ENCODE measurements at regions not wholly inside any gene's neighbourhood (a gene's known extent, or its start where the extent isn't known, plus 50 kb on each side); places are given as distances from the start of the nearest gene placed in this dataset.

- Histone ChIP-seq H3K4me1 (ENCODE audit: insufficient read depth, poor library complexity, severe bottlenecking) (no peaks in the 10 kb centered on the region), H3K36me3 (ENCODE audit: low read depth) (no peaks in the 10 kb centered on the region), H3K9me3 (ENCODE audit: severe bottlenecking) (no peaks in the 10 kb centered on the region), H3K4me3 (ENCODE audit: severe bottlenecking) (no peak overlapping the region), H3K27ac (ENCODE audit: poor library complexity, severe bottlenecking) (no peak overlapping the region), H3K27me3 (ENCODE audit: insufficient read depth, poor library complexity, severe bottlenecking) (no peaks in the 10 kb centered on the region)
- TF ChIP-seq, protein P1, sequence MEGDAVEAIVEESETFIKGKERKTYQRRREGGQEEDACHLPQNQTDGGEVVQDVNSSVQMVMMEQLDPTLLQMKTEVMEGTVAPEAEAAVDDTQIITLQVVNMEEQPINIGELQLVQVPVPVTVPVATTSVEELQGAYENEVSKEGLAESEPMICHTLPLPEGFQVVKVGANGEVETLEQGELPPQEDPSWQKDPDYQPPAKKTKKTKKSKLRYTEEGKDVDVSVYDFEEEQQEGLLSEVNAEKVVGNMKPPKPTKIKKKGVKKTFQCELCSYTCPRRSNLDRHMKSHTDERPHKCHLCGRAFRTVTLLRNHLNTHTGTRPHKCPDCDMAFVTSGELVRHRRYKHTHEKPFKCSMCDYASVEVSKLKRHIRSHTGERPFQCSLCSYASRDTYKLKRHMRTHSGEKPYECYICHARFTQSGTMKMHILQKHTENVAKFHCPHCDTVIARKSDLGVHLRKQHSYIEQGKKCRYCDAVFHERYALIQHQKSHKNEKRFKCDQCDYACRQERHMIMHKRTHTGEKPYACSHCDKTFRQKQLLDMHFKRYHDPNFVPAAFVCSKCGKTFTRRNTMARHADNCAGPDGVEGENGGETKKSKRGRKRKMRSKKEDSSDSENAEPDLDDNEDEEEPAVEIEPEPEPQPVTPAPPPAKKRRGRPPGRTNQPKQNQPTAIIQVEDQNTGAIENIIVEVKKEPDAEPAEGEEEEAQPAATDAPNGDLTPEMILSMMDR (IDR thresholded peaks at IDR 0.05; ENCODE audit: poor library complexity, severe bottlenecking) = no peak
- ATAC-seq (ENCODE audit: low read depth) (no peak), DNase-seq (ENCODE audit: low spot score) (no peak)
Observed at GRCh38 chr16:65281586-65281985, 159.7 kb upstream of the CDH11 start.

GRCh38 chr16:65280845-65281512 is 159.1 kb upstream of the CDH11 start:
- no peak for DNase-seq (ENCODE audit: low spot score)
- H3K27me3 ChIP-seq (ENCODE audit: insufficient read depth, poor library complexity, severe bottlenecking) = no peaks in the 10 kb centered on the region
- H3K27ac ChIP-seq (ENCODE audit: poor library complexity, severe bottlenecking) = no peak overlapping the region
- H3K9me3 ChIP-seq (ENCODE audit: severe bottlenecking) = no peaks in the 10 kb centered on the region
- TF ChIP-seq, protein P1 (IDR thresholded peaks at IDR 0.05; ENCODE audit: poor library complexity, severe bottlenecking) = no peak
- H3K36me3 ChIP-seq (ENCODE audit: low read depth) = no peaks in the 10 kb centered on the region
- no peaks in the 10 kb centered on the region for H3K4me1 ChIP-seq (ENCODE audit: insufficient read depth, poor library complexity, severe bottlenecking)
- H3K4me3 ChIP-seq (ENCODE audit: severe bottlenecking) = no peak overlapping the region
- ATAC-seq (ENCODE audit: low read depth) = no peak

DNA sequence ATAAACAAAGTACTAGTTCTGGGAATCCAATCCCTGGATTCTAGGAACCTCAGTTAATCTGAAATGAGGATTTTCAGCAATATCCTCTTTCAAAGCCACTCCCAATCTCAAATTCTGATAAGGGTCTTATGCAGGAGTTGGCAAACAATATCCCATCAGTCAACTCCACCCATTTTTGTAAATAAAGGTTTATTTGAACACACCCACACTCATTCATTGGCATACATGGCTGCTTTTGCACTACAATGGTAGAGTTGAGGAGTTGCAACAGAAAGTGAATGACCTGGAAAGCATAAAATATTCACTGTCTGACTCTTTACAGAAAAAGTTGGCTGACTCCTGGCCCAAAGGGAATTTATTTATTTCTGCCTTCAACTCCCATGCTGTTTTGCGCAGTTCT is 157.7 kb upstream of the CDH11 start:
- TF ChIP-seq, protein P1 (IDR thresholded peaks at IDR 0.05; ENCODE audit: poor library complexity, severe bottlenecking) = no peak
- peaks cover 7% of the 10 kb centered on the region for H3K4me1 ChIP-seq (ENCODE audit: insufficient read depth, poor library complexity, severe bottlenecking)

DNA sequence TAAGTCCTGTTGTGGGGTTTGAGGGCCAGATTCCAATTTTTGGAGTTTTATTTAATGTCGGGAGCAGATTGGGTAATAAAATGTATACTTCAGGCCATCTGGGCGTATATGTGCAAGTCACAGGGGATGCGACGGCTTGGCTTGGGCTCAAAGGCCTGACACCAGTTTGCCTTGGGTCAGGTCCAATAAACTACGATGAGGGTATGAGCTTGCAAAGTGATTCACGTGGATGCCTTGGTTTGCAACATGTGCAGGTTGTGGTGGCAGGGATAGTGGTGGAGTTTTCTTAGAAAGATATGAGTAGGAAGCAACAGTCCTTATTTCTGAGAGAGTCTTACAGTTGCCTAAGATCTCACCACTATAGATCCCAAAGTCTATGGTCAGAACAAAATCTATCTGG is 157.0 kb upstream of the CDH11 start:
- Histone ChIP-seq H3K9me3 (ENCODE audit: severe bottlenecking) (no peaks in the 10 kb centered on the region), H3K27ac (ENCODE audit: poor library complexity, severe bottlenecking) (no peak overlapping the region), H3K4me1 (ENCODE audit: insufficient read depth, poor library complexity, severe bottlenecking) (peaks cover 10% of the 10 kb centered on the region), H3K4me3 (ENCODE audit: severe bottlenecking) (no peak overlapping the region), H3K27me3 (ENCODE audit: insufficient read depth, poor library complexity, severe bottlenecking) (no peaks in the 10 kb centered on the region), H3K36me3 (ENCODE audit: low read depth) (no peaks in the 10 kb centered on the region)
- DNase-seq (ENCODE audit: low spot score) = no peak
- TF ChIP-seq, protein P1 (IDR thresholded peaks at IDR 0.05; ENCODE audit: poor library complexity, severe bottlenecking) = no peak
- ATAC-seq (ENCODE audit: low read depth) = no peak

More for the DNA sequence above, 157.7 kb upstream of the CDH11 start:
- H3K27ac ChIP-seq (ENCODE audit: poor library complexity, severe bottlenecking) = no peak overlapping the region
- ATAC-seq (ENCODE audit: low read depth) (no peak), DNase-seq (ENCODE audit: low spot score) (no peak)
- no peaks in the 10 kb centered on the region for H3K36me3 ChIP-seq (ENCODE audit: low read depth)
- H3K27me3 ChIP-seq (ENCODE audit: insufficient read depth, poor library complexity, severe bottlenecking) = no peaks in the 10 kb centered on the region
- H3K9me3 ChIP-seq (ENCODE audit: severe bottlenecking) = no peaks in the 10 kb centered on the region
- no peak overlapping the region for H3K4me3 ChIP-seq (ENCODE audit: severe bottlenecking)

DNA sequence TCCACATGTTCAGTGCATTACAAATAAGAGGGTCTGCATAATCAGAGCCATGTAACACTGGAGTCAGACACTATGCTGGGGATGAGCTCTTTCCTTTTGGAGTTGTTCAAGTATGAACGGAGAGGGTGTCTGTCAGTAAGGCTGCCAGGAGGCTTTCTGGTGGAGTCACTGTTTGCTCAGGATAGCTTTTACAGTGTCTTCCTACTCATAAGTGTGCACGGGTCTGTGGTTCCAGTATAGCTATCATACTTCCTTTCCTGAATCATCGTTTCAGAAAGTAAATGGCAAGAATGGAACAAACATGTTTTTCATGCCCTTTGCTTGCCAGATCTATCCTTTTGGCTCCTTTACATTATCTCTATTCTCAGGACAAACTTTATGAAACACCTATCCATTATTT is 152.7 kb upstream of the CDH11 start:
- no peak overlapping the region for H3K4me3 ChIP-seq (ENCODE audit: severe bottlenecking)
- H3K9me3 ChIP-seq (ENCODE audit: severe bottlenecking) = no peaks in the 10 kb centered on the region
- H3K27me3 ChIP-seq (ENCODE audit: insufficient read depth, poor library complexity, severe bottlenecking) = no peaks in the 10 kb centered on the region
- TF ChIP-seq, protein P1 (IDR thresholded peaks at IDR 0.05; ENCODE audit: poor library complexity, severe bottlenecking) = no peak
- peak overlapping the region; percentile 17 for H3K27ac ChIP-seq (ENCODE audit: poor library complexity, severe bottlenecking)
- no peak for DNase-seq (ENCODE audit: low spot score)
- H3K36me3 ChIP-seq (ENCODE audit: low read depth) = no peaks in the 10 kb centered on the region
- peaks cover 10% of the 10 kb centered on the region for H3K4me1 ChIP-seq (ENCODE audit: insufficient read depth, poor library complexity, severe bottlenecking)
- ATAC-seq (ENCODE audit: low read depth) = peak; percentile 78; the same call in 2 of the 3 replicates
